Common myeloid progenitor, CD34-positive (primary cell): ENCODE measurements at regions not wholly inside any gene's neighbourhood (a gene's known extent, or its start where the extent isn't known, plus 50 kb on each side); places are given as distances from the start of the nearest gene placed in this dataset.
"Not testable (repeated sequence)": the region's sequence is repeated elsewhere in the genome, so short reads cannot be mapped to it uniquely, and the experiment has no call there.

Experiments used
- CTCF ChIA-PET: fragments of 350-600 bp; sonication (Branson Sonifier 250); formaldehyde crosslinking; loops from one replicate; lab custom pipeline; 2021; ENCODE audit warnings: antibody characterized with exemption; lab: Charles Lee
- POLR2A ChIA-PET: fragments of 350-600 bp; sonication (Branson Sonifier 250); formaldehyde crosslinking; loops from one replicate; lab custom pipeline; 2021; ENCODE audit warnings: antibody characterized with exemption; lab: Charles Lee
- DNase-seq, 3 donors: peaks; one replicate each; pipeline versions ENCODE4 v3.0.0 to v3.0.0-alpha.2; 2013
- H3K27ac ChIP-seq, 2 experiments: 1 replicate in 1 of 2; 2 replicates in 1 of 2; pipeline ENCODE4 v1.7.0; 2013; ENCODE audit warnings: inconsistent platforms in 2 of 2, low read length in 2 of 2, mild to moderate bottlenecking in 2 of 2, low read depth in 1 of 2, moderate library complexity in 1 of 2; ENCODE audit not compliant: severe bottlenecking in 2 of 2, insufficient read depth in 1 of 2, poor library complexity in 1 of 2
- H3K27me3 ChIP-seq, 5 experiments: replicated peaks in 2 of 5; 1 replicate in 3 of 5; 2 replicates in 2 of 5; pipeline versions ENCODE4 v1.6.1 to v1.7.0; 2013; ENCODE audit warnings: low read length in 4 of 5, mild to moderate bottlenecking in 2 of 5, moderate library complexity in 2 of 5, inconsistent platforms in 1 of 5; ENCODE audit not compliant: insufficient read depth in 5 of 5, control insufficient read depth in 4 of 5
- H3K36me3 ChIP-seq, 4 experiments: 1 replicate in 2 of 4; 2 replicates in 2 of 4; pipeline versions ENCODE4 v1.6.1 to v1.7.0; 2013; ENCODE audit warnings: low read length in 3 of 4, control low read depth in 1 of 4, mild to moderate bottlenecking in 1 of 4; ENCODE audit not compliant: control insufficient read depth in 4 of 4, insufficient read depth in 4 of 4
- H3K4me1 ChIP-seq, 4 experiments: 1 replicate in 3 of 4; 2 replicates in 1 of 4; pipeline versions ENCODE4 v1.6.1 to v1.7.1; 2013; ENCODE audit warnings: low read length in 3 of 4, mild to moderate bottlenecking in 3 of 4, control low read depth in 1 of 4, inconsistent platforms in 1 of 4, moderate library complexity in 1 of 4; ENCODE audit not compliant: control insufficient read depth in 4 of 4, insufficient read depth in 4 of 4; ENCODE audit errors: control extremely low read depth in 1 of 4
- H3K4me3 ChIP-seq, 7 experiments: 1 replicate in 4 of 7; 2 replicates in 3 of 7; pipeline versions ENCODE4 v1.5.1 to v1.7.0; 2013; ENCODE audit warnings: mild to moderate bottlenecking in 7 of 7, low read length in 6 of 7, moderate library complexity in 6 of 7, inconsistent platforms in 2 of 7, low read depth in 2 of 7, control low read depth in 1 of 7; ENCODE audit not compliant: insufficient read depth in 4 of 7, control insufficient read depth in 1 of 7; ENCODE audit errors: extremely low read depth in 1 of 7
- H3K9me3 ChIP-seq, 5 experiments: 1 replicate in 4 of 5; 2 replicates in 1 of 5; pipeline versions ENCODE4 v1.6.1 to v1.7.1; 2013; ENCODE audit warnings: low read length in 4 of 5, mild to moderate bottlenecking in 2 of 5, inconsistent platforms in 1 of 5, low read depth in 1 of 5, moderate library complexity in 1 of 5; ENCODE audit not compliant: control insufficient read depth in 4 of 5, insufficient read depth in 2 of 5; ENCODE audit errors: control extremely low read depth in 1 of 5
- WGBS: methylation state at CpG from one replicate; pipeline ENCODE4 v1.1.5; 2013; ENCODE audit not compliant: insufficient coverage; 5-methylcytosine and 5-hydroxymethylcytosine counted together

- Histone ChIP-seq H3K36me3 (no peaks in the 10 kb centered on the region), H3K27ac (no peak overlapping the region), H3K9me3 (peaks cover 0 to 7% (median 0%) of the 10 kb centered on the region in 5 experiments), H3K4me3 (no peak overlapping the region), H3K27me3 (peaks cover 0 to 18% (median 4%) of the 10 kb centered on the region in 5 experiments), H3K4me1 (peaks cover 0 to 5% (median 1%) of the 10 kb centered on the region in 4 experiments)
- ChIA-PET POLR2A (no interaction called here), CTCF (no interaction called here)
- no peak for DNase-seq
- 73% methylated on average over 5 of the region's 7 CpGs for WGBS
Measured at GRCh38 chr22:49344656-49345055, 483.0 kb downstream of the BRD1 start.

DNA sequence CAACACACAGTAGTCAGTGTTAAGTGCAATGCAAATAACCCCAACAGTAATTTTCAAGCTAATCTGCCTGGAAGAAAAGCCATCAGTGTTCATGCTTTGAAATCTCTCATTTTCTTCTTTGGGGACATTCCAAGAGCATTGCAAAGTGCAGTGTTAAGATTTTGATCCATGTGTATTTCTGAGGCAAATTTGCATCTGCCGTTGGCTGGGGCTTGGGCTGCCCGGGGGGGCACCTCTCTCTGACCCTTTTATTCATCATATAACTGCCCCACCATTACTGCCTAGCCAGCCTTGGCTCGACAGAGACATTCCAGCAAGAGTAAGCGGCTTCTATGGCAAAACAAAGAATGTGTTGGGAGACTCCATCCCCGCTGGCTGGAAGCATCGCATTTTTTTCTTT, 483.5 kb downstream of the BRD1 start:
- POLR2A ChIA-PET = no interaction called here
- CTCF ChIA-PET = no interaction called here
- Histone ChIP-seq H3K27ac (no peak overlapping the region), H3K36me3 (no peaks in the 10 kb centered on the region), H3K4me3 (no peak overlapping the region), H3K4me1 (no peaks in the 10 kb centered on the region), H3K9me3 (peaks cover 0 to 7% (median 0%) of the 10 kb centered on the region in 5 experiments), H3K27me3 (peaks cover 0 to 22% (median 4%) of the 10 kb centered on the region in 5 experiments)
- DNase-seq = no peak
- WGBS = 64% methylated on average over 4 of the region's 6 CpGs

DNA sequence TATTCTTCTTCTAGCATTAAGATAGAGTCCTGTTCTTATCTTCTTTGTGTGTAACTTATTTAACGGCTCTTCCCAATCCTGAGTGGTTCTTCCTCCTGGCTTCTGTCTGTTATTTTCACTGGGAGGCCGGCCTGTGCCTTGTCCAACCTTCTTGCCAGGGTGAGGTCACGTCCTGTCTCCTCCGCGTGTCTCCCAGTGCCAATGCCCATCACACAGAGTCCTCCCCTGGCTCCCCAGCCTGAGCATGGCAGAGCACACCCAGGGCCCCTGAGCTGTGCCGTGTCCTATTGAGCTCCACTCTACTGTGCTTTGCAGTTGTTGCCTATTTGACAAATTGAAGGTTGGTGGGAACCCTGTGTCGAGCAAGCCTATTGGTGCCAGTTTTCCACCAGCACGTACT, 487.3 kb downstream of the BRD1 start:
- Histone ChIP-seq H3K4me1 (no peaks in the 10 kb centered on the region), H3K27ac (no peak overlapping the region), H3K4me3 (no peak overlapping the region), H3K36me3 (no peaks in the 10 kb centered on the region), H3K27me3 (peaks cover 0 to 28% (median 4%) of the 10 kb centered on the region in 5 experiments), H3K9me3 (peaks cover 0 to 7% (median 0%) of the 10 kb centered on the region in 5 experiments)
- DNase-seq = no peak
- WGBS = 95% methylated on average over 7 of the region's 8 CpGs
- POLR2A ChIA-PET = no interaction called here
- CTCF ChIA-PET = no interaction called here

DNA sequence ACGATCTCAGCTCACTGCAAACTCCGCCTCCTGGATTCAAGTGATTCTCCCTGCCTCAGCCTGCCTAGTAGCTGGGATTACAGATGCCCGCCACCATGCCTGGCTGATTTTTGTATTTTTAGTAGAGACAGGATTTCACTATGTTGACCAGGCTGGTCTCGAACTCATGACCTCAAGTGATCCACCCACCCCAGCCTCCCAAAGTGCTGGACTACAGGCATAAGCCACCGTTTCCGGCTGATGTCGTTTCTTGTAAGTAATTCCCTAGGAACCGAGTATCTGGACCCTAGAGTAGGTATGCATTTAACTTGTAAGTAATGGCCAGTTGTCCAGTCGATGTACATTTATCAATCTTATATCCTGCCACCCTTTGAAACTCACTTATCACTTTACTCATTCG, 491.2 kb downstream of the BRD1 start:
- CTCF ChIA-PET, DNase-seq, H3K4me3 ChIP-seq, H3K36me3 ChIP-seq, H3K9me3 ChIP-seq, H3K4me1 ChIP-seq, POLR2A ChIA-PET, H3K27ac ChIP-seq: not testable (repeated sequence)
- 96% methylated on average over 5 of the region's 10 CpGs for WGBS
- H3K27me3 ChIP-seq = peaks cover 0 to 23% (median 2%) of the 10 kb centered on the region in 5 experiments

- ChIA-PET POLR2A (no interaction called here), CTCF (no interaction called here)
- no peaks in the 10 kb centered on the region for H3K36me3 ChIP-seq
- WGBS = 88% methylated on average over 10 of the region's 10 CpGs
- no peaks in the 10 kb centered on the region for H3K9me3 ChIP-seq
- DNase-seq = no peak
- peaks cover 0 to 18% (median 0%) of the 10 kb centered on the region in 5 experiments for H3K27me3 ChIP-seq
- H3K4me3 ChIP-seq = no peak overlapping the region
- no peaks in the 10 kb centered on the region for H3K4me1 ChIP-seq
- H3K27ac ChIP-seq = no peak overlapping the region
Measured at GRCh38 chr22:49334976-49335375, 492.7 kb downstream of the BRD1 start.

- no peaks in the 10 kb centered on the region for H3K9me3 ChIP-seq
- ChIA-PET POLR2A (no interaction called here), CTCF (no interaction called here)
- H3K27ac ChIP-seq = no peak overlapping the region
- DNase-seq = no peak
- H3K4me3 ChIP-seq = no peak overlapping the region
- peaks cover 0 to 16% (median 0%) of the 10 kb centered on the region in 5 experiments for H3K27me3 ChIP-seq
- H3K36me3 ChIP-seq = no peaks in the 10 kb centered on the region
- 59% methylated on average over 4 of the region's 5 CpGs for WGBS
- no peaks in the 10 kb centered on the region for H3K4me1 ChIP-seq
Measured at GRCh38 chr22:49334449-49334789, 493.3 kb downstream of the BRD1 start.

DNA sequence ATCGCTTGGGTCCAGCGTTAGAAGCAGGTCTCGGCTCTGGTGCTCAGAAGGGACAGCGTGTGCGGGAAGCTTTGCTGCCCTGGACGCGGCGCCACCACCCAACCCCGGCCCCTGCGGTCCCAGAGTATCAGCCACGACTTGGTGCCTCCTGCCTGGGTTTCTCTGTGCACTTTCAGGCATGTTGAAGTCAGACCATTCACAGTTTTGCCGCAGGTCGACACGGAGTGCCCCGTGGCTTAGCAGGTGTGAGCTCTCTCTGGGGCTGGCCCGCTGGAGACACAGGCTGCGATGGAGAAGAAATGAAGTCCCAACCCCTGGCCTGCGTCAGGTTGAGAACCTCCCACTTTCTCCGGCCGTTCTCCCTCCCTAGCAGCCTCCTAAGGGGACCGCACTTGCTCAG, 494.5 kb downstream of the BRD1 start:
- Histone ChIP-seq H3K4me1 (no peaks in the 10 kb centered on the region), H3K27me3 (peaks cover 0 to 13% (median 0%) of the 10 kb centered on the region in 5 experiments), H3K36me3 (no peaks in the 10 kb centered on the region), H3K4me3 (no peak overlapping the region), H3K27ac (no peak overlapping the region), H3K9me3 (peaks cover 0 to 4% (median 2%) of the 10 kb centered on the region in 5 experiments)
- WGBS = 94% methylated on average over 21 of the region's 21 CpGs
- DNase-seq = no peak
- POLR2A ChIA-PET = no interaction called here
- CTCF ChIA-PET = no interaction called here
